CD4-positive, alpha-beta T cell (primary cell): ENCODE measurements at regions not wholly inside any gene's neighbourhood (a gene's known extent, or its start where the extent isn't known, plus 50 kb on each side); places are given as distances from the start of the nearest gene placed in this dataset.

Experiments used
- ATAC-seq: fragments of 200-7000 bp; cut with Tn5 transposase; one replicate; pipeline ENCODE4 v1.10.0; 2022; ENCODE audit warnings: mild to moderate bottlenecking; ENCODE audit not compliant: poor library complexity
- CTCF ChIA-PET: fragments of 350-600 bp; sonication (Branson Sonifier 250); formaldehyde crosslinking; loops from one replicate; lab custom pipeline; 2021; ENCODE audit warnings: antibody characterized with exemption, inconsistent platforms; lab: Charles Lee
- POLR2A ChIA-PET: fragments of 350-600 bp; sonication (Branson Sonifier 250); formaldehyde crosslinking; loops from one replicate; lab custom pipeline; 2021; ENCODE audit warnings: antibody characterized with exemption, inconsistent platforms; lab: Charles Lee
- DNase-seq, 14 experiments: peaks; one replicate each; pipeline ENCODE4 v3.0.0-alpha.2; 2013 to 2020; ENCODE audit warnings: mixed read lengths in 2 of 14
- H3K27ac ChIP-seq, 2 donors: one replicate each; pipeline versions ENCODE4 v1.5.1 to v1.7.0; 2013; ENCODE audit warnings: low read length in 2 of 2, low read depth in 1 of 2, mild to moderate bottlenecking in 1 of 2
- H3K27me3 ChIP-seq, 2 experiments: 1 replicate in 1 of 2; 2 replicates in 1 of 2; pipeline versions ENCODE4 v1.6.1 to v1.7.0; 2013; ENCODE audit warnings: low read length in 2 of 2, control low read depth in 1 of 2, mild to moderate bottlenecking in 1 of 2, moderate library complexity in 1 of 2; ENCODE audit not compliant: insufficient read depth in 2 of 2, control insufficient read depth in 1 of 2
- H3K36me3 ChIP-seq: one replicate; pipeline ENCODE4 v1.6.1; 2013; ENCODE audit warnings: low read length, control low read depth; ENCODE audit not compliant: insufficient read depth
- H3K4me1 ChIP-seq: one replicate; pipeline ENCODE4 v1.6.1; 2013; ENCODE audit warnings: low read length, control low read depth; ENCODE audit not compliant: insufficient read depth
- H3K4me3 ChIP-seq: one replicate; pipeline ENCODE4 v1.5.1; 2013; ENCODE audit warnings: mild to moderate bottlenecking, low read length, moderate library complexity
- H3K9me3 ChIP-seq, 2 experiments: 1 replicate in 1 of 2; 2 replicates in 1 of 2; pipeline versions ENCODE4 v1.6.1 to v1.7.0; 2013; ENCODE audit warnings: low read length in 2 of 2, mild to moderate bottlenecking in 2 of 2, control low read depth in 1 of 2, moderate library complexity in 1 of 2; ENCODE audit not compliant: control insufficient read depth in 1 of 2, insufficient read depth in 1 of 2
- H3K27ac Mint-ChIP-seq: one replicate; pipeline ENCODE4 v1.8.0; 2020; ENCODE audit warnings: mixed read lengths
- H3K27me3 Mint-ChIP-seq: one replicate; pipeline ENCODE4 v1.8.0; 2021; ENCODE audit warnings: mixed read lengths
- H3K36me3 Mint-ChIP-seq: one replicate; pipeline ENCODE4 v1.8.0; 2021; ENCODE audit warnings: low read depth, mixed read lengths
- H3K4me1 Mint-ChIP-seq: one replicate; pipeline ENCODE4 v1.8.0; 2021; ENCODE audit warnings: low read depth, mixed read lengths
- H3K4me3 Mint-ChIP-seq: one replicate; pipeline ENCODE4 v1.8.0; 2020; ENCODE audit warnings: mild to moderate bottlenecking, mixed read lengths
- H3K9me3 Mint-ChIP-seq: one replicate; pipeline ENCODE4 v1.8.0; 2020; ENCODE audit warnings: mixed read lengths
- CTCF ChIP-seq: fragments of 200-600 bp; IDR thresholded peaks from one replicate; pipeline ENCODE4 v1.8.0; 2022; ENCODE audit warnings: antibody characterized with exemption, mild to moderate bottlenecking
- intact Hi-C, 2 experiments: fragments of 100-400 bp; cut with DNase I in 1 of 2; cut with micrococcal nuclease in 1 of 2; formaldehyde crosslinking; loops; one replicate each; pipeline versions ENCODE4 v1.15.1 to v1.9.0; 2023 to 2025; cut with DNase I, micrococcal nuclease

GRCh38 chr9:19568946-19569345 is 160.1 kb downstream of the ACER2 start:
- no peak overlapping the region for H3K27ac ChIP-seq
- no peak for ATAC-seq
- intact Hi-C loops, result no loop called here
- no peaks in the 10 kb centered on the region for H3K27me3 ChIP-seq
- Mint-ChIP-seq H3K9me3 (no peaks in the 10 kb centered on the region), H3K27ac (no peak overlapping the region), H3K4me3 (no peak overlapping the region), H3K36me3 (no peaks in the 10 kb centered on the region), H3K4me1 (no peaks in the 10 kb centered on the region), H3K27me3 (peaks cover 13% of the 10 kb centered on the region)
- ChIA-PET CTCF (no interaction called here), POLR2A (no interaction called here)
- no peaks in the 10 kb centered on the region for H3K36me3 ChIP-seq
- H3K9me3 ChIP-seq, result no peaks in the 10 kb centered on the region
- no peak for TF ChIP-seq CTCF
- DNase-seq, result no peak
- no peak overlapping the region for H3K4me3 ChIP-seq
- H3K4me1 ChIP-seq, result no peaks in the 10 kb centered on the region

GRCh38 chr9:19564396-19565061 is 155.7 kb downstream of the ACER2 start:
- no peaks in the 10 kb centered on the region for H3K4me1 ChIP-seq
- H3K4me3 ChIP-seq, result no peak overlapping the region
- ATAC-seq, result no peak
- Mint-ChIP-seq H3K27ac (no peak overlapping the region), H3K36me3 (no peaks in the 10 kb centered on the region), H3K27me3 (peaks cover 21% of the 10 kb centered on the region), H3K4me3 (no peak overlapping the region), H3K4me1 (no peaks in the 10 kb centered on the region), H3K9me3 (no peaks in the 10 kb centered on the region)
- H3K27me3 ChIP-seq, result peaks cover 0 to 3% of the 10 kb centered on the region in 2 experiments
- POLR2A ChIA-PET, result no interaction called here
- CTCF ChIA-PET, result no interaction called here
- H3K36me3 ChIP-seq, result no peaks in the 10 kb centered on the region
- TF ChIP-seq CTCF, result no peak
- no peaks in the 10 kb centered on the region for H3K9me3 ChIP-seq
- intact Hi-C loops, result no loop called here
- DNase-seq, result no peak
- H3K27ac ChIP-seq, result no peak overlapping the region

GRCh38 chr9:19555214-19555613 is 146.4 kb downstream of the ACER2 start:
- Mint-ChIP-seq H3K9me3 (no peaks in the 10 kb centered on the region), H3K36me3 (no peaks in the 10 kb centered on the region), H3K4me3 (no peak overlapping the region), H3K27me3 (peaks cover 23% of the 10 kb centered on the region), H3K4me1 (no peaks in the 10 kb centered on the region), H3K27ac (no peak overlapping the region)
- intact Hi-C loops, result no loop called here
- Histone ChIP-seq H3K4me3 (no peak overlapping the region), H3K27me3 (peaks cover 0 to 3% of the 10 kb centered on the region in 2 experiments), H3K27ac (no peak overlapping the region), H3K4me1 (no peaks in the 10 kb centered on the region), H3K9me3 (peaks cover 0 to 4% of the 10 kb centered on the region in 2 experiments), H3K36me3 (no peaks in the 10 kb centered on the region)
- TF ChIP-seq CTCF, result no peak
- ChIA-PET CTCF (no interaction called here), POLR2A (no interaction called here)
- no peak for ATAC-seq
- no peak for DNase-seq
